ENCODE measurements at regions not wholly inside any gene's neighbourhood (a gene's known extent, or its start where the extent isn't known, plus 50 kb on each side); places are given as distances from the start of the nearest gene placed in this dataset.
"Not testable (repeated sequence)": the region's sequence is repeated elsewhere in the genome, so short reads cannot be mapped to it uniquely, and the experiment has no call there.

- Histone ChIP-seq H3K79me2 (ENCODE audit: insufficient read depth, low read length) (no peaks in the 10 kb centered on the region), H3K4me2 (ENCODE audit: insufficient read depth, low read length) (no peak overlapping the region), H2AFZ (ENCODE audit: low read length) (no peak overlapping the region), H3K9me3 (ENCODE audit: low read depth, low read length) (peaks cover 3% of the 10 kb centered on the region), H3K36me3 (ENCODE audit: insufficient read depth, low read length) (no peaks in the 10 kb centered on the region), H3K27ac (ENCODE audit: low read depth, low read length) (no peak overlapping the region), H3K27me3 (ENCODE audit: insufficient read depth, low read length) (no peaks in the 10 kb centered on the region), H3K4me3 (ENCODE audit: insufficient read depth, low read length) (no peak overlapping the region), H4K20me1 (ENCODE audit: insufficient read depth, low read length) (no peaks in the 10 kb centered on the region), H3K4me1 (ENCODE audit: insufficient read depth, low read length) (no peaks in the 10 kb centered on the region)
- TF ChIP-seq CTCF (IDR thresholded peaks at IDR 0.05; ENCODE audit: extremely low read depth, low read depth, low read length) = no peak
- DNase-seq (ENCODE audit: insufficient read length, low spot score, missing footprints) = no peak
Observed at GRCh38 chr2:59756150-59756549, 797.3 kb downstream of the BCL11A start.

- Histone ChIP-seq H3K4me1 (ENCODE audit: insufficient read depth, low read length) (no peaks in the 10 kb centered on the region), H3K36me3 (ENCODE audit: insufficient read depth, low read length) (no peaks in the 10 kb centered on the region), H2AFZ (ENCODE audit: low read length) (no peak overlapping the region), H4K20me1 (ENCODE audit: insufficient read depth, low read length) (no peaks in the 10 kb centered on the region), H3K4me2 (ENCODE audit: insufficient read depth, low read length) (no peak overlapping the region), H3K27ac (ENCODE audit: low read depth, low read length) (no peak overlapping the region), H3K9me3 (ENCODE audit: low read depth, low read length) (no peaks in the 10 kb centered on the region), H3K4me3 (ENCODE audit: insufficient read depth, low read length) (no peak overlapping the region), H3K27me3 (ENCODE audit: insufficient read depth, low read length) (no peaks in the 10 kb centered on the region), H3K79me2 (ENCODE audit: insufficient read depth, low read length) (no peaks in the 10 kb centered on the region)
- no peak for TF ChIP-seq CTCF (IDR thresholded peaks at IDR 0.05; ENCODE audit: extremely low read depth, low read depth, low read length)
- DNase-seq (ENCODE audit: insufficient read length, low spot score, missing footprints) = no peak
Observed at GRCh38 chr2:59754011-59754735, 799.3 kb downstream of the BCL11A start.

GRCh38 chr2:59752512-59752911 is 800.9 kb downstream of the BCL11A start:
- no peaks in the 10 kb centered on the region for H4K20me1 ChIP-seq (ENCODE audit: insufficient read depth, low read length)
- no peaks in the 10 kb centered on the region for H3K79me2 ChIP-seq (ENCODE audit: insufficient read depth, low read length)
- no peak overlapping the region for H3K4me2 ChIP-seq (ENCODE audit: insufficient read depth, low read length)
- no peaks in the 10 kb centered on the region for H3K36me3 ChIP-seq (ENCODE audit: insufficient read depth, low read length)
- H3K27ac ChIP-seq (ENCODE audit: low read depth, low read length) = no peak overlapping the region
- H3K9me3 ChIP-seq (ENCODE audit: low read depth, low read length) = no peaks in the 10 kb centered on the region
- no peaks in the 10 kb centered on the region for H3K4me1 ChIP-seq (ENCODE audit: insufficient read depth, low read length)
- no peak overlapping the region for H3K4me3 ChIP-seq (ENCODE audit: insufficient read depth, low read length)
- no peak for TF ChIP-seq CTCF (IDR thresholded peaks at IDR 0.05; ENCODE audit: extremely low read depth, low read depth, low read length)
- no peak for DNase-seq (ENCODE audit: insufficient read length, low spot score, missing footprints)
- H3K27me3 ChIP-seq (ENCODE audit: insufficient read depth, low read length) = no peaks in the 10 kb centered on the region
- no peak overlapping the region for H2AFZ ChIP-seq (ENCODE audit: low read length)

- H3K27me3 ChIP-seq (ENCODE audit: insufficient read depth, low read length) = no peaks in the 10 kb centered on the region
- H3K9me3 ChIP-seq (ENCODE audit: low read depth, low read length) = no peaks in the 10 kb centered on the region
- H3K4me1 ChIP-seq (ENCODE audit: insufficient read depth, low read length) = no peaks in the 10 kb centered on the region
- no peak overlapping the region for H2AFZ ChIP-seq (ENCODE audit: low read length)
- no peak overlapping the region for H3K4me3 ChIP-seq (ENCODE audit: insufficient read depth, low read length)
- no peak for DNase-seq (ENCODE audit: insufficient read length, low spot score, missing footprints)
- no peak overlapping the region for H3K27ac ChIP-seq (ENCODE audit: low read depth, low read length)
- no peak overlapping the region for H3K4me2 ChIP-seq (ENCODE audit: insufficient read depth, low read length)
- H4K20me1 ChIP-seq (ENCODE audit: insufficient read depth, low read length) = no peaks in the 10 kb centered on the region
- H3K79me2 ChIP-seq (ENCODE audit: insufficient read depth, low read length) = no peaks in the 10 kb centered on the region
- no peaks in the 10 kb centered on the region for H3K36me3 ChIP-seq (ENCODE audit: insufficient read depth, low read length)
- TF ChIP-seq CTCF (IDR thresholded peaks at IDR 0.05; ENCODE audit: extremely low read depth, low read depth, low read length) = no peak
Observed at GRCh38 chr2:59752071-59752470, 801.4 kb downstream of the BCL11A start.

- not testable (repeated sequence) for H3K36me3 ChIP-seq (ENCODE audit: insufficient read depth, low read length); H3K9me3 ChIP-seq (ENCODE audit: low read depth, low read length); H3K4me1 ChIP-seq (ENCODE audit: insufficient read depth, low read length); H3K79me2 ChIP-seq (ENCODE audit: insufficient read depth, low read length); H2AFZ ChIP-seq (ENCODE audit: low read length); H3K4me3 ChIP-seq (ENCODE audit: insufficient read depth, low read length); H3K27me3 ChIP-seq (ENCODE audit: insufficient read depth, low read length); H3K27ac ChIP-seq (ENCODE audit: low read depth, low read length); H3K4me2 ChIP-seq (ENCODE audit: insufficient read depth, low read length); DNase-seq (ENCODE audit: insufficient read length, low spot score, missing footprints); H4K20me1 ChIP-seq (ENCODE audit: insufficient read depth, low read length)
Observed at GRCh38 chr2:59751214-59751613, 802.2 kb downstream of the BCL11A start.

All from osteoblast (primary cell).